ENCODE measurements at regions not wholly inside any gene's neighbourhood (a gene's known extent, or its start where the extent isn't known, plus 50 kb on each side); places are given as distances from the start of the nearest gene placed in this dataset.

DNA sequence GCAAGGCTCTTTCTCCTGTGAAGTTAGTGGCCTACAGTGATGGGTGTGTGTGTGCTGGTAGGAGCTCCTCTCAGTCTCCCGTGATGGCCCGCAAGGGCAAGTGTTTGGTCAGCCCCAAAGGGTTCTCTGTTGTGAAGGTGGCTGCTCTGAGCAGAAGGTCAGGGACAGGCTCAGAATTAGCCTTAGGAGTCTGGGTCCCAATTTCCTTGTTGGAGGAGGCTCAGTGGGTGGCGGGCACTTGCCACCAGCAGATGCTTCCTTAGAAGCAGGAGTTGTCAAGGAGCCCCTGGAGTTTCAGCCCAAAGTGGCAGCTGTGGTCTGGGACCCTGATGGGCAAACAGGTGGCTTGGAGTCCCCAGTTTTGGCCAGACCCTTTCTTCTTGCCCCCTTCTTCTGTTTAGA is 154.4 kb downstream of the MACROH2A1 start:
- TF ChIP-seq, protein P1, sequence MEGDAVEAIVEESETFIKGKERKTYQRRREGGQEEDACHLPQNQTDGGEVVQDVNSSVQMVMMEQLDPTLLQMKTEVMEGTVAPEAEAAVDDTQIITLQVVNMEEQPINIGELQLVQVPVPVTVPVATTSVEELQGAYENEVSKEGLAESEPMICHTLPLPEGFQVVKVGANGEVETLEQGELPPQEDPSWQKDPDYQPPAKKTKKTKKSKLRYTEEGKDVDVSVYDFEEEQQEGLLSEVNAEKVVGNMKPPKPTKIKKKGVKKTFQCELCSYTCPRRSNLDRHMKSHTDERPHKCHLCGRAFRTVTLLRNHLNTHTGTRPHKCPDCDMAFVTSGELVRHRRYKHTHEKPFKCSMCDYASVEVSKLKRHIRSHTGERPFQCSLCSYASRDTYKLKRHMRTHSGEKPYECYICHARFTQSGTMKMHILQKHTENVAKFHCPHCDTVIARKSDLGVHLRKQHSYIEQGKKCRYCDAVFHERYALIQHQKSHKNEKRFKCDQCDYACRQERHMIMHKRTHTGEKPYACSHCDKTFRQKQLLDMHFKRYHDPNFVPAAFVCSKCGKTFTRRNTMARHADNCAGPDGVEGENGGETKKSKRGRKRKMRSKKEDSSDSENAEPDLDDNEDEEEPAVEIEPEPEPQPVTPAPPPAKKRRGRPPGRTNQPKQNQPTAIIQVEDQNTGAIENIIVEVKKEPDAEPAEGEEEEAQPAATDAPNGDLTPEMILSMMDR (conservative IDR thresholded peaks at IDR 0.05; ENCODE audit: low read depth, low read length), result no peak
- TF ChIP-seq EZH2 (IDR thresholded peaks at IDR 0.05; ENCODE audit: borderline replicate concordance, low read depth, low read length, poor library complexity, severe bottlenecking), result no peak
